HepG2 (cell line): ENCODE measurements at regions not wholly inside any gene's neighbourhood (a gene's known extent, or its start where the extent isn't known, plus 50 kb on each side); places are given as distances from the start of the nearest gene placed in this dataset.

ENCODE experiments used
- ATAC-seq: fragments of 200-7000 bp; cut with Tn5 transposase; 3 replicates; pipeline ENCODE4 v1.9.1; 2020; ENCODE audit warnings: mild to moderate bottlenecking, moderate library complexity
- BruUV-seq: library from RNA; stranded (reverse); fragments of 400-500 nt; replicated peaks from 2 replicates; lab custom pipeline; 2021; lab: Mats Ljungman, UMichigan
- CTCF ChIA-PET: fragments of 300-600 bp; formaldehyde crosslinking; extraction: SDS; loops from one replicate; lab custom pipeline; 2021; ENCODE audit warnings: low total read pairs, inconsistent platforms, low intra/inter-chr PET ratio; lab: Yijun Ruan, JAX
- POLR2A ChIA-PET: fragments of 350-600 bp; sonication (Branson Sonifier 250); formaldehyde crosslinking; loops from one replicate; lab custom pipeline; 2020; ENCODE audit warnings: antibody characterized with exemption, inconsistent platforms; lab: Yijun Ruan, JAX
- DNase-seq: peaks from one replicate; pipeline ENCODE4 v3.0.0-alpha.2; 2015; ENCODE audit warnings: low spot score
- FAIRE-seq: peaks from 3 replicates; lab custom pipeline; 2011; peaks lifted over from hg19 to GRCh38; lab: Jason Lieb, UNC
- H2AFZ ChIP-seq: one replicate; pipeline ENCODE4 v1.6.1; 2011; ENCODE audit warnings: low read length, inconsistent platforms
- H3K27ac ChIP-seq: fragments of 300-600 bp; 3 replicates; pipeline ENCODE4 v1.8.0; 2011; ENCODE audit warnings: mixed run types, mild to moderate bottlenecking, mixed read lengths, low read length, inconsistent platforms; ENCODE audit not compliant: insufficient read depth; ENCODE audit errors: extremely low read length
- H3K27me3 ChIP-seq, 2 experiments: fragments of 200-600 bp in 1 of 2; 2 replicates in 1 of 2; 3 replicates in 1 of 2; pipeline versions ENCODE4 v1.6.0 to v1.8.0; 2011; ENCODE audit warnings: low read length in 2 of 2, mild to moderate bottlenecking in 2 of 2, moderate library complexity in 2 of 2, inconsistent platforms in 1 of 2; ENCODE audit not compliant: insufficient read depth in 2 of 2, control insufficient read depth in 1 of 2
- H3K36me3 ChIP-seq, 2 experiments: fragments of 200-600 bp in 1 of 2; replicated peaks in 1 of 2; 2 replicates in 1 of 2; 3 replicates in 1 of 2; pipeline versions ENCODE4 v1.5.1 to v1.8.0; 2011; ENCODE audit warnings: low read length in 2 of 2, inconsistent platforms in 1 of 2; ENCODE audit not compliant: insufficient read depth in 2 of 2, control insufficient read depth in 1 of 2
- H3K4me1 ChIP-seq: 2 replicates; pipeline ENCODE4 v1.5.1; 2012; ENCODE audit warnings: low read length, inconsistent platforms; ENCODE audit not compliant: insufficient read depth
- H3K4me2 ChIP-seq: 2 replicates; pipeline ENCODE4 v1.6.0; 2011; ENCODE audit warnings: low read depth, low read length, inconsistent platforms
- H3K4me3 ChIP-seq, 3 experiments: fragments of 200-600 bp in 1 of 3; sonication (generic), shearing (Covaris generic) in 1 of 3; replicated peaks in 1 of 3; 2 replicates each; pipeline ENCODE4 v1.5.1; 2011 to 2016; ENCODE audit warnings: low read length in 3 of 3, inconsistent platforms in 2 of 3, low read depth in 2 of 3, mild to moderate bottlenecking in 2 of 3, control low read depth in 1 of 3, mixed read lengths in 1 of 3; ENCODE audit not compliant: insufficient read depth in 1 of 3
- H3K79me2 ChIP-seq: one replicate; pipeline ENCODE4 v1.6.1; 2011; ENCODE audit warnings: low read length, inconsistent platforms; ENCODE audit not compliant: insufficient read depth
- H3K9ac ChIP-seq: 2 replicates; pipeline ENCODE4 v1.6.0; 2011; ENCODE audit warnings: mild to moderate bottlenecking, low read depth, low read length, inconsistent platforms; ENCODE audit not compliant: insufficient read depth
- H3K9me3 ChIP-seq: 2 replicates; pipeline ENCODE4 v1.5.1; 2012; ENCODE audit warnings: mild to moderate bottlenecking, low read length
- H4K20me1 ChIP-seq: 2 replicates; pipeline ENCODE4 v1.6.0; 2011; ENCODE audit warnings: inconsistent platforms, mild to moderate bottlenecking, low read length, moderate library complexity; ENCODE audit not compliant: insufficient read depth
- ATF5 ChIP-seq: sonication (generic); formaldehyde crosslinking; IDR thresholded peaks from 2 replicates; pipeline ENCODE4 v1.4.0; 2020; ENCODE audit warnings: mild to moderate bottlenecking, low read depth, missing genetic modification reagents
- GATA4 ChIP-seq: sonication (generic); IDR thresholded peaks from 2 replicates; pipeline ENCODE4 v1.6.1; 2016; ENCODE audit warnings: antibody characterized with exemption, low read depth, borderline replicate concordance
- KLF12 ChIP-seq: sonication (generic); formaldehyde crosslinking; IDR thresholded peaks from 2 replicates; pipeline ENCODE4 v1.4.0; 2020; ENCODE audit warnings: missing genetic modification reagents, borderline replicate concordance
- MAFF ChIP-seq: IDR thresholded peaks from 2 replicates; pipeline ENCODE4 v1.6.1; 2011; ENCODE audit warnings: low read depth, low read length, improper control_type of control experiment
- MAFK ChIP-seq, 2 experiments: IDR thresholded peaks in 1 of 2; conservative IDR thresholded peaks in 1 of 2; 2 replicates each; pipeline ENCODE4 v1.6.1; 2011; ENCODE audit warnings: improper control_type of control experiment in 2 of 2, low read length in 2 of 2
- POGZ ChIP-seq: sonication (generic); formaldehyde crosslinking; IDR thresholded peaks from 2 replicates; pipeline ENCODE4 v1.4.0; 2020; ENCODE audit warnings: mild to moderate bottlenecking, missing genetic modification reagents
- RARA ChIP-seq: IDR thresholded peaks from 2 replicates; pipeline ENCODE4 v1.6.1; 2016; ENCODE audit warnings: missing genetic modification reagents, missing compliant biosample characterization
- SIN3A ChIP-seq: IDR thresholded peaks from 2 replicates; pipeline ENCODE4 v1.6.1; 2011; ENCODE audit warnings: low read depth, mild to moderate bottlenecking, control low read depth, low read length, borderline replicate concordance
- SP1 ChIP-seq, 2 experiments: fragments of 450-650 bp in 1 of 2; sonication (generic) in 1 of 2; formaldehyde crosslinking in 1 of 2; IDR thresholded peaks; 2 replicates each; pipeline versions ENCODE4 v1.4.0 to v1.6.1; 2016 to 2020; ENCODE audit warnings: missing genetic modification reagents in 1 of 2
- SRSF1 ChIP-seq: fragments of 200-400 bp; formaldehyde crosslinking; optimal IDR thresholded peaks from 2 replicates; pipeline ENCODE3; 2017; ENCODE audit warnings: mild to moderate bottlenecking, low read depth, low read length, moderate library complexity
- U2AF1 ChIP-seq: fragments of 200-400 bp; formaldehyde crosslinking; optimal IDR thresholded peaks from 2 replicates; pipeline ENCODE3; 2017; ENCODE audit warnings: mild to moderate bottlenecking, low read depth, low read length
- ZKSCAN1 ChIP-seq: fragments of 150-350 bp; IDR thresholded peaks from 2 replicates; pipeline ENCODE4 v1.6.1; 2014; ENCODE audit warnings: low read length
- ZNF143 ChIP-seq: sonication (generic); formaldehyde crosslinking; IDR thresholded peaks from 2 replicates; pipeline ENCODE4 v1.4.0; 2020; ENCODE audit warnings: missing genetic modification reagents
- ZNF441 ChIP-seq: sonication (generic); formaldehyde crosslinking; IDR thresholded peaks from 2 replicates; pipeline ENCODE4 v1.7.0; 2021; ENCODE audit warnings: missing genetic modification reagents, borderline replicate concordance
- ZNF747 ChIP-seq: sonication (generic); formaldehyde crosslinking; IDR thresholded peaks from 2 replicates; pipeline ENCODE4 v1.8.1; 2023; ENCODE audit warnings: missing genetic modification reagents, mild to moderate bottlenecking, borderline replicate concordance
- ZSCAN22 ChIP-seq: sonication (generic); formaldehyde crosslinking; IDR thresholded peaks from 2 replicates; pipeline ENCODE4 v1.4.0; 2020; ENCODE audit warnings: mild to moderate bottlenecking, missing genetic modification reagents
- WGBS: methylation state at CpG from one replicate; pipeline ENCODE4 v1.1.6; 2017; ENCODE audit warnings: low lambda C conversion rate; 5-methylcytosine and 5-hydroxymethylcytosine counted together
- in situ Hi-C: cut with HindIII; loops from 2 replicates; pipeline ENCODE4 v1.10.0; 2017; ENCODE audit warnings: low pct_unique_long_range_greater_than_20kb; ENCODE audit not compliant: extremely low pct_ligation_motif_present
- intact Hi-C: fragments of 100-400 bp; cut with micrococcal nuclease; formaldehyde crosslinking; loops from one replicate; pipeline ENCODE4 v1.10.0; 2022; ENCODE audit not compliant: unreplicated experiment
- TF ChIP-seq, protein P1 (sequence below): IDR thresholded peaks from 2 replicates; pipeline ENCODE4 v1.6.1; 2018; ENCODE audit warnings: missing genetic modification reagents

GRCh38 chr1:57782357-57782756 is 358.5 kb upstream of the DAB1 start:
- in situ Hi-C loops, result no loop called here
- intact Hi-C loops, result no loop called here
- no peak overlapping the region for H3K27ac ChIP-seq

GRCh38 chr1:57772580-57773195 is 348.8 kb upstream of the DAB1 start:
- Histone ChIP-seq H3K9me3 (no peaks in the 10 kb centered on the region), H3K4me2 (no peak overlapping the region), H3K27me3 (no peaks in the 10 kb centered on the region), H3K79me2 (no peaks in the 10 kb centered on the region), H3K36me3 (no peaks in the 10 kb centered on the region), H3K4me1 (no peaks in the 10 kb centered on the region), H2AFZ (no peak overlapping the region), H3K4me3 (no peak overlapping the region), H3K9ac (no peak overlapping the region), H4K20me1 (no peaks in the 10 kb centered on the region), H3K27ac (no peak overlapping the region)
- CTCF ChIA-PET, result no interaction called here
- intact Hi-C loops, result loop anchor here (5.0 kb wide), 1 partner anchor 350 kb away; the partner anchor contains the start of gene DAB1
- POLR2A ChIA-PET, result no interaction called here
- no peak for TF ChIP-seq ATF5 (CRISPR knock-in tag)
- TF ChIP-seq ZKSCAN1, result no peak
- no peak for TF ChIP-seq ZNF747
- TF ChIP-seq KLF12 (CRISPR knock-in tag), result no peak
- TF ChIP-seq GATA4, result no peak
- no peak for TF ChIP-seq ZSCAN22
- TF ChIP-seq ZNF143 (CRISPR knock-in tag), result no peak
- no peak for TF ChIP-seq ZNF441 (CRISPR knock-in tag)
- TF ChIP-seq SP1 (IDR thresholded peaks at IDR 0.05), result no peak
- TF ChIP-seq SP1 (CRISPR knock-in tag; IDR thresholded peaks at IDR 0.05), result no peak
- in situ Hi-C loops, result no loop called here
- 0% methylated on average over 1 of the region's 1 CpG for WGBS
- FAIRE-seq, result no peak
- DNase-seq, result no peak
- no TSS peak for BruUV-seq
- no peak for ATAC-seq

More at GRCh38 chr1:57782357-57782756, 358.5 kb upstream of the DAB1 start:
- CTCF ChIA-PET, result no interaction called here
- 2% methylated on average over 2 of the region's 2 CpGs for WGBS
- Histone ChIP-seq H3K27me3 (no peaks in the 10 kb centered on the region), H4K20me1 (no peaks in the 10 kb centered on the region), H3K9me3 (no peaks in the 10 kb centered on the region), H2AFZ (no peak overlapping the region), H3K4me2 (no peak overlapping the region)
- no TSS peak for BruUV-seq
- POLR2A ChIA-PET, result no interaction called here
- no peak for ATAC-seq
- TF ChIP-seq MAFF, result peak; percentile 86
- TF ChIP-seq POGZ (CRISPR knock-in tag), result no peak
- no peak for TF ChIP-seq U2AF1
- no peak for TF ChIP-seq ZSCAN22
- no peak for TF ChIP-seq RARA (CRISPR knock-in tag)
- peak; percentile 85 to 93; a peak in 3 of 4 replicates for TF ChIP-seq MAFK (conservative IDR thresholded peaks at IDR 0.05 in 1 of 2, IDR thresholded peaks at IDR 0.05 in 1 of 2; ENCODE audit: low read length in 2 of 2)
- TF ChIP-seq SIN3A, result no peak
- no peak for TF ChIP-seq SRSF1
- TF ChIP-seq, protein P1, sequence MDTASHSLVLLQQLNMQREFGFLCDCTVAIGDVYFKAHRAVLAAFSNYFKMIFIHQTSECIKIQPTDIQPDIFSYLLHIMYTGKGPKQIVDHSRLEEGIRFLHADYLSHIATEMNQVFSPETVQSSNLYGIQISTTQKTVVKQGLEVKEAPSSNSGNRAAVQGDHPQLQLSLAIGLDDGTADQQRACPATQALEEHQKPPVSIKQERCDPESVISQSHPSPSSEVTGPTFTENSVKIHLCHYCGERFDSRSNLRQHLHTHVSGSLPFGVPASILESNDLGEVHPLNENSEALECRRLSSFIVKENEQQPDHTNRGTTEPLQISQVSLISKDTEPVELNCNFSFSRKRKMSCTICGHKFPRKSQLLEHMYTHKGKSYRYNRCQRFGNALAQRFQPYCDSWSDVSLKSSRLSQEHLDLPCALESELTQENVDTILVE (CRISPR knock-in tag), result no peak
- TF ChIP-seq, all 625 proteins: peak for 2
- DNase-seq (no peak), FAIRE-seq (no peak)
- H3K36me3 ChIP-seq, result no peaks in the 10 kb centered on the region
- H3K4me1 ChIP-seq, result no peaks in the 10 kb centered on the region
- H3K4me3 ChIP-seq, result no peak overlapping the region
- no peak overlapping the region for H3K9ac ChIP-seq
- no peaks in the 10 kb centered on the region for H3K79me2 ChIP-seq
